ENCODE measurements at regions not wholly inside any gene's neighbourhood (a gene's known extent, or its start where the extent isn't known, plus 50 kb on each side); places are given as distances from the start of the nearest gene placed in this dataset.
"Not testable (repeated sequence)": the region's sequence is repeated elsewhere in the genome, so short reads cannot be mapped to it uniquely, and the experiment has no call there.

DNA sequence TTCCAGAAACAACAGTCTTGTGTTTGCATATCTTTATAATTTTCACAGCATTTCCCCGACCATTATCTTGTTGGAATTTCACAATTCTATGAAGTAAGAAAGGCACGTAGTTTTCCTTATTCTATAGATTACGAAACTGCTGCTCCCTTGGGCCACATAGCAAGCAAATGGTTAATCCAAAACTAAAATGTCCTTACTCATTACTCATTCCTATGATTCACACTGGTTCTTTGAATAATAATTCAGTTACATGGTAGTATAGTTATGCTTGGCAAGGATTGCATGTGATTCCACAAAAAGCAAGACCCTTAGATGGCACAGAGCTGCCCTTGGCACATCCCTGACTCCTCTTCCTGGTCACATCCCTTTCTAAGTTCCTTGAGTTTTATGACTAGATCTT is 51.2 kb downstream of the OR13H1 start:
- no peak for DNase-seq

DNA sequence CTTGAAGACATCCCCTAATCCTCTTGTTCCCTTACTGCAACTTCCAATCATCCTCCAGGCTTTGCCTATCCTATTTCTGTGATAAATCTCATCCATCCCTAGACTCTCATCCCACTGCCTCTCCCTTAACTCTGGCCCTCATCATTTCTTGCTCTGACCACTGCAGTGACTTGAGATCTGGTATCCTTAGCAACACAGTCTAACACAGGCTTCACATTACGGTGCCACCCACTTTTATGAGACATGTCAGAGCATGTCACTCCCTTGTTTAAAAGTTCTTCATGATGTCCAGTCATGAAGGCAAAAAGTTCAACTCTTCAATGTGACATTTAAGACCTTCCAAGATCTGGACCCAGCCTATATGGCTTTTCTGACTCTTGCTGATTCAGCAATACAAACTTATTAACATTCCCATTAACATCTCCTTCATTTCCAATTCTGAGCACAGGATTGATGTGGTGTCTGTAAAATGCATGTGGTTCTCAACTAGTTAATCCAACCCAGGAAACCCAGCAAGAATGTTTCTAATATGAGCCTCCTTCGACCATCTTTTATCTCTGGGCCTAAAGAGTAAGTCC is 64.0 kb downstream of the OR13H1 start:
- DNase-seq, result no peak

DNA sequence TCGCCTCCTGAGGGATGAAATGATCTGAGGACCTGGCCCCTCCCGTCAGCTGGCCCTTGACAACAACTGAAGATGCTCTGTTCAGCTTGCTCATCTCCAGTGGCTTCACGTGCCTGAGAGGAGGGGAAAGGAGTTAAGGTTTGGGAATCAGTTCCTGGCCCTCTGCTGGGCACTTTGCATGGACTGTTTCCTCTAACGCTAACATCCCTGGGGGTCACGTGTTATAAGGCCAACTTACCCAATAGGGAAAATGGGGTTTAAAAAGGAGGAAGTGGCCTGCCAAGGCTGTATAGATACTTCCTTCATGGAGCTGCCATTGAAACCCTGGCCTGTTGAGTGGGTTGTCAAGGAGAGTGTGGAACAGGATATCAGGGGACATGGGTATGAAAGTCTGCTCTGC is 65.6 kb downstream of the OR13H1 start:
- no peak for DNase-seq

DNA sequence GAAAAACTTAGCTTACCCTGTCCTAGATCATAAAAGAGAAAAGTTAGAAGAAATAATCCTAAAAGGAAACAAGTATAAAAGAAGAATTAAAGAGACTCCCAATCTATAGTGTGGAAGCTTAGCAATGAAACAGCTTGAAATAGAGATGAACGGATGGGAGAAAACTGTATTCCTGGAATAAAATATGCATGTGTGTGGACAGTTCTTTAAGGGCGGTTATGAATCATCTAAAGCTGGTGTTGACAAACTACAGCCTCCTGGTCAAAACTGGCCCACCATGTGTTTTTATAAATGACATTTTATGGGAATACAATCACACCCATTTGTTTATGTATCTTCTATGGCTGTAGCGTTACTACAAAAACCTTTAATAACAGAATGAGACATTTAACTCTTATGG is 69.4 kb downstream of the OR13H1 start:
- DNase-seq, result no peak

DNA sequence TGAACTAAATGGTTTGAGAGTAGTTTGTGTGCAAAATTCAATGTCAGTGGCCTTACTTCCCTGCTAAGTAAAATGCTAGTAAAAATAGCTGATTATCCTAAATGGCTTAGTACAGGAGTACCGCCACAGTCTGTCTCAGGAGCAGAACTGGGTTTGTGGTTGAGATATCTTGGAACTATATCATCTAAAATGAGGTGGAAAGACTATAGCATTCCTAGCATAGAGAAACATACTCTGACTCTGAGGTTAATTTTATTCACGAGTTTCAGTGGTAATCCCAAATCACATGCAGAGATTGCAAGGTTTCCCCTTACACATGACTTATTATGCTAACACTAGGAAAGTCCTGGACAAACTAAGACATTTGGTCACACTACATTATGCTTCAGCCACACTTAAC is 70.4 kb downstream of the OR13H1 start:
- no peak for DNase-seq

DNA sequence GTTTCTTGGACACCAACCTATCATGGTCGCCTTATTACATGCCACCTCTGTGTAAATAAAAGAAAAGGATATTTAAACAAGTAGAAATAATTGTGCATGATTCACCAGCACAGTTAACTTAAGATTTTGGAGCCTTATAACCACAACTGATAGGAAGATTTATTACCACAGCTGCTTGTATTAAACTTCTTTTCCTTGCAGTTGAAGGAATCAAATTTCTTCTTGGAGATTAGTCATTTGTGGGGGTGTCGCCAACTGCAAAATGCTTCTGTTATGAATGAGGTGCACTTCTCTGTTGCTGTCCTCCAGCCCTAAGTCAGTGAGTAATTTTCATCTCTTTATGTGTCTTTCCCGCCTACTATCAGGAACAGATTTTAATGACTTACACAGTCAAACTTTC is 73.3 kb downstream of the OR13H1 start:
- DNase-seq, result no peak

DNA sequence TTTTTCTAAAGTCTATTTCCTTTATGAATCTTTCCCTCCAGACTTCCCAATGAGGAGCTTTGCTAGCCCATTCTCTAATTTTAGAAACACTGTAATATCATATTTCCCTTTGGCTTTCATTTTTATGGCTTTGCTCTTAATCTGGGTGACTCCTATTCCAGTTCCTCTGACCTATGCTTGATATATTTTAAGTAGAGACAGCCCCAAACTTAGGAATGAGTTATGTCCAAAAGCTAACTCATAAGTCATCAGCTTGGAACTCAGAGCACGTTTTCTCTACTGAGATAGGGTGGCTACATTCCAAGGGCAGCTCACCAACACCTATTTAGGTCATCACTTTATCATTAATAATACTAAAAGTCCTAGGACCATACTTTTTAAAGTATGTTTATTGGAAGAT is 77.8 kb downstream of the OR13H1 start:
- no peak for DNase-seq

DNA sequence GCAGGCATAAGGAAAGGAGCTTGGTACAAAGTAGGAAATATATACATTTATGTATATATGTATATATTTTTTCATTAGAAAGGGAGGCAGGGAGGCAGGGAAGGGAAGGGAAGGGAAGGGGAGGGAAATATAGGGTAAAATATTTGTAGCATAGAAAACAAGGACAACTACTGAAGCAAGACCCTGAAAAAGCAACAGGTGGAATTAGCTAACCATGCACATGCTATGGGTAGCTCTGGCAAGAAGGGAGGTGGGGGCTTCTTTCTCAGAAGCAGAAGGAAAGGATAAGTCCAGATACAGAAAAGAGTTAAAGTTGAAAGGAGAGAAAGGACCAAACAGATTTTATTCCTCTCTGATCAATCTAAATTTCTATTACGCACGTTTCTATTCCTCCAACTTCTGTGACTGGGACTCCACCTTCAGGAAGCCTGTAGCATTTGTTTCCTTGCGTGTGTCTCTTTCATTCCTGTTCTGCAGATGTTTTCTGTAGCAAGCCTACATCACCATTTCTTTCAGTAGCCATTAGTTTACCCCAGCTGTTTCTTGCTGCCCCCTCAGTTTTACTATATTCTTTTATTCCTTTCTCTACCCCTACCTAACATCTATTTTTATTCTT is 82.9 kb downstream of the OR13H1 start:
- no peak for DNase-seq

DNA sequence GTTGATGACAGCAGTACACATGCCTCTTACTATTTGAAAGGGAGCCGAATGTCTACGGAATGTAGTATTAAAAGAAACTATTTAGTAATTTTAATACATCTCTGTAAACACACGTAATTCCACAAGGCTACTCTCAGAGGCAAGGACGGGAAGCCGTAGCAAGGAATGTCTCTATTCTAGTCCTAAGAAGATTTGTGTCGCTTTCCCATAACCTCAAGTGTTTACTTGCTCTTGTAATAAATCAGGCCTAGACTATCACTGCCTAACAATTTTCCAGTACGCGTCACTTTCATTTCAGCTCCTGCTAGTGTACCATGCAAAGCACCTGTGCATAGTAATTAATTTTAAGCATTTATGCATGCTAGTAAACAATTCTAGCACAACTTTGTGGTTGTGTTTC is 86.7 kb downstream of the OR13H1 start:
- no peak for DNase-seq

DNA sequence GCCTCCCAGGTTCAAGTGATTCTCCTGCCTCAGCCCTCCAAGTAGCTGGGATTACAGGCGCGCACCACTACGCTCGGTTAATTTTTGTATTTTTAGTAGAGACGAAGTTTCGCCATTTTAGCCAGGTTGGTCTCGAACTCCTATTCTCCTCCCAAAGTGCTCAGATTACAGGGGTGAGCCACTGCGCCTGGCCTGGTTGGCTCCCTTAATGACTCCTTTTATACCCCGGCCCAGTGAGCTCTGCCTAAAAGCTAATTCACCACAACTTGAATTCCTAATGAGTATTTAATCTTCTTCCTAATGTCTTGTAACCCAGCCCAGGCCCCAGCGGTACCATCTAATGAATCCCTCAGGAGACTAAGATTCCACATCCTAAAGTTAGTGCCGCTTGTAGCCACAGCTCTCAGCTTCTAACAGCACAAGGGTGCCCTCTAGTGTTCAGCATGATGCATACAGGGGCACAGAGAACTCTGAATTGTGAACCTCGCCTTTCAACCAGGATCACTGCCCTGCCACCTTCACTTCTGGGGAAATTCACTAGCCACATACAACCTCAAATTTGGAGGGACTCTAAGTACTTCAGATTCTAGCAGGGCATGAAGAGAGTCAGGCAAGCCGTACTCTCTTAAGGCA is 89.5 kb downstream of the OR13H1 start:
- DNase-seq, result peak; percentile 4 to 39

DNA sequence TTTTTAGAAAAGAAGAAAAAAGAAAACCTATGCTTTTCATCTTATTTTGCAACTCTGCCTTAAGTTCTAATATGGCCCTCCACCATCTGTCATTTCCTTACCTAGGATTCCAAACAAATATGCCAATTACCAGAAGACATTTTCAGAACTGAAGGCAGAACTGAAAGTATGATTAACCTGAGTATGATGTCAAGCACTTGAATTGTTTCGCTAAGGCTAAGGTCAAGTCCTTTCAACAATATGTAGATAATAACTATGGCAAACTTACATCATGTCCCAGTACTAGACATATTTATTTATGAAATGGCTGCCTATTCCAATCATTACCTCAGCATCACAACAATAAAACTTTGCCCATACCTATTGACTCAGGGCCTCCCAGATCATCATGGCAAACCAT is 91.0 kb downstream of the OR13H1 start:
- DNase-seq, result no peak

DNA sequence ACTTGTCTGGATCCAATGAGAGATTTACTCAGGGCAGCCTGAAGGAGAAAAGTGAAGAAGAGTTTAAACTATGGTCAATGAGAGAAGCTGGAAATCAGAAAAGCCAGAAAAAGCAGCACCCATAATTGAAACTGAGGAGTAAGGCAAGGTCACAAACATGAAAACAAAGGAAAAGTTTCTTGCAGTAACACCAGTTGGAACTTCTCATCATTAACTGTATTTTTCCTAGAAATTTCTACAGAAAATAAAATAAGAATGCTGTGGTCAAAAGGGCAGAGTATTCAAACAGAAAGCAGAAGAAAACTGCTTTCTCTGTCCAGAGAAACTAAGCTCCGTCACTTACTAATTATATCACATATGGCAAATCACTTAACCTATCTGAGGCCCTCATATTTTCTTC is 102.2 kb downstream of the OR13H1 start:
- no peak for DNase-seq

DNA sequence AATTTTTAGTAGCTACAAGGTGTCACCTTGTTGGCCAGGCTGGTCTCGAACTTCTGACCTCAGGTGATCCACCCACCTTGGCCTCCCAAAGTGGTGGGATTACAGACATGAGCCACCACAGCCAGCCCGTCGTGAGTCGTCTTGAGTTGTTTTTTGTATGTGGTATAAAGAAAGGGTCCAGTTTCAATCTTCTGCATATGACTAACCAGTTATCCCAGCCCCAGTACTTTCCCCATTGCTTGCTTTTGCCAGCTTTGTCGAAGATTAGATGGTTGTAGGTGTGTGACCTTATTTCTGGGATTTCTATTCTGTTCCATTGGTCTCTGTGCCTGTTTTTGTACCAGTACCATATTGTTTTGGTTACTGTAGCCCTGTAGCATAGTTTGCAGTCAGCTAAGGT is 105.9 kb downstream of the OR13H1 start:
- DNase-seq, result no peak

DNA sequence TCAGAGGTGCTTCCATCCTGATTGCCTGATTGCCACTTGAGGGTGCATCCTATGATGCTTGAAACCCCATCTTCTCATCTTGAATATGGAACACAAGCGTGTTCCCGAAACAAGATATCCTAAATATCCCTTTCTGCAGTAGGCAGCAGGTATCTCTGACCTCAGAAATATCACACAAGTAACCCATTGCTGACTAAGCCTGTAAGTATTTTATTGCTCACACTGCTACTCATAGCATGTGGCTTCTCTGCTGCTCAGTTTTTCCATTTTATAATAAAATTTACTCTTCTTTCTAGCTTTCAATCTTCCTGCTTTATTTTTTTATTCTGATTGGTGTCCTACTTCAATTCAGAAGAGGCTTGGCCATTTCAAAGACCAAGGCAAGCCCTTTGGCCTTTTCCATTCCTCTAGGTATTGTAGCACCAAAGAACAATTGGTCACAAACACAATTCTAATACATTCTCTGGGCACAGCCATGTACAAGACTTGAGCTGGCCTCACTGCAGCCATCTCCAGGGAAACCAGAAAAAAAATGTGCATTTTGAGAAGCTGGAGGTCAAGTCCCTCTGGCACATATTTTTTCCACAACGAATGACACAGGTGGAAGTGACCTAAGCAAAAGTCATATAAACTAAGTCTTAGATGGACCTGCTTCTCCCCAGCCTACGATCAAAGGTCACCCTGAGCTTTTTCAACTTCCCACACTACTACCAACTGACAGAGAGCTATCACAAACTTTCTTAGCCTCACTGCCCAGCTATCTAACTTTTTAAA is 107.0 kb downstream of the OR13H1 start:
- no peak for DNase-seq

DNA sequence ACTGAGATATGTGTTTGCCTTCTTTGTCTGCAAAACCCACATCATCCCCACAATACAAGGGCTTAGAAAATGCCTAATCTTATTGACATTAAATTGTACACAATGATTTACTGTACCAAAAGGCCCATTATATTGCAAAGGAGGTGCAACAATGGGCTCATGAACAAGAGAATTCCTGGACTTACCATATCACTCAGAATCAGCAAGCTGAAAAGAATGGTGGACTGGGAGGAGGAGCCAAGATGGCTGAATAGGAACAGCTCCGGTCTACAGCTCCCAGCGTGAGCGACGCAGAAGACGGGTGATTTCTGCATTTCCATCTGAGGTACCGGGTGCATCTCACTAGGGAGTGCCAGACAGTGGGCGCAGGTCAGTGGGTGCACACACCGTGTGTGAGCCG is 119.9 kb downstream of the OR13H1 start:
- not testable (repeated sequence) for DNase-seq

DNA sequence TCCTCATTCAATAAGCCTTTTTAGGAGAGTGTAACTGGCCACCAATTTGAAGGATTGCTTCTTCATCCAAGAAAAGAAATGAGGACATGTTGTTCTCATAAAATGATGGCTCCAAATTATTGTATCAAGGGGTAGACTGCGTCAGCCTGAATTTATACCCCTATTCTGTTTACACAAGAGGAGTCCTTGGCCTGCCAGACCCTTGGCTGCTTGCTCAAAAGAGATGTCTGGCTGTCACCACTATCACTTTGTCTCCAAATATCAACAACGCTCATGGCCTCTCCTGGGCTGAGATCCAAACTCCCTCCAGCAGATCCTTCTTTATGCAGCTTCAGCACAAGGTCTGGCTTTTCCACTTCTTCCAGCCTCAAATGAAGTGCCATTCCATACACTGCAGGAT is 127.9 kb downstream of the OR13H1 start:
- DNase-seq, result no peak

DNA sequence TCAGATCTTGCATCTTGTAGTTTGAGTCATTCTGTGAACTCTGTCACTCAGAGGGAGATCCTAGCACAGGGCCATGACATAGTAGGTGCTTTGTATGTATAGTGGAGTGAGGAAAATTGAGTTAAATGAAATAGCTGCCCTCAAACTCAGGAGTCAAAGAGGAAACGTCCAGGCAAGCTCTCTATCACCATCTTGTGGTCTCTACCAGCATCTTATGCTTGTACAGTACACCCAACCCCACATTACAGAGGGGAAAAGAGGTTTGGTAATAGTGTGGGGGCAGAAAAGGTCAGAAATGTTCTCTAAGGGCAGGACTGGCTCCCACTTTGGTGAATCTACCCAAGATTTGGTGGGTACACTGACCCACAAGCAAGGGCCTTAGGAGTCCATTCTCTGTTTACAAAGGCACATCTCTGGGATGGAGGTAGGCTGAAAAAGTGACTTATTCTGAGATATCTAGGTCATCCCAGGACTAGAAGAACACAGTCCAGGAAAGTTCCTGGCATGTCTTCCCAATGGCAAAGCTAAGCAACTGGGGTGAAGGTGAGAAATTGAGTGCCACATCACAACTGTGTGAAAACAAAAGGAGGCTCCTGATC is 131.8 kb downstream of the OR13H1 start:
- no peak for DNase-seq

DNA sequence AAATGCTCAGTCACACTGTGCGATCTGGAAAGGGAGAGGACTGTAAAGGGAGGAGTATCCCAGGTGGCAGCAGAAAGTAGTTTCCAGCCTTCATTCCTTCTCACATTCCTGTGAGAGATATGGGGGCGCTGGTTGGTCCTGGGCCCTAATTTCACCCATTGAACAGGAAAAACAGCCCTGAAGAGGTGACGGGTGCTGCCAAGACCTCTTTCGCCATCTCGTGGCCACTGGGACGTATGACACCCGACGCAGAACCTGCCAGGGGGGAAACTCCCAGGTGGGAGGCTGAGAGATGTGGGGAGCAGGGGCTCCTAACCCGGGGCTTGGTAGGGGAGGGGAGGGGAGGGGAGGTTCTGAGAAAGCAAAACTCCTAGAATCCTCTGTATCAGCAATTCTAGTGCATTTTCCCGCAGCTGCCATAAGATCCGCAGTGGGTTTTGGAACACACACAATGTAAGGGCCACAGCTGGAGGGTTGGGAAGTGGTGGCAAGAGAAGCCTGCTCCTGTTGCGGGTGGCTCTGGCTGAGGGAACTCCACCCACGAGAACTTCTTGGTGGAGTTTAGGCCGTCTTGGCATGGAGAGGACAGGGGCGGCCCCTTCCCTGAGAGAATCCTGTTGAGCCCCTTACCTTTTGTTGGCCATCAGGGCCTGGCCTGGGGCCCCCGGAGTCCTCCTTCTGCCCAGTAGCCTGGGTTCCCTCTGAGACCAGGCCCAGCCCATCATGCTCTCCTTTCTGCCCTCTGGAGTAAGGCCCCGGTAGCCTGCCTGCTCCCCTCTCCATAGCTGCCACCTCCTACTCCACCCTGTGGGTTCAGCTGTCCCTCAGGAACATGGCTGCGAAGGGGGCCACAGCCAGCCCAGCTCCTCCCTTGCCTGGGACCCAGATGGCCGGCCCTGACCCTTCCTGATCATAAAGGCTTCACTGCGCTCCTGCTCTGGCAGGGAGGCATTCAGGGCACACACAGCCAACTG is 134.1 kb downstream of the OR13H1 start:
- DNase-seq, result peak in 1 of 2 experiments; percentile 2

DNA sequence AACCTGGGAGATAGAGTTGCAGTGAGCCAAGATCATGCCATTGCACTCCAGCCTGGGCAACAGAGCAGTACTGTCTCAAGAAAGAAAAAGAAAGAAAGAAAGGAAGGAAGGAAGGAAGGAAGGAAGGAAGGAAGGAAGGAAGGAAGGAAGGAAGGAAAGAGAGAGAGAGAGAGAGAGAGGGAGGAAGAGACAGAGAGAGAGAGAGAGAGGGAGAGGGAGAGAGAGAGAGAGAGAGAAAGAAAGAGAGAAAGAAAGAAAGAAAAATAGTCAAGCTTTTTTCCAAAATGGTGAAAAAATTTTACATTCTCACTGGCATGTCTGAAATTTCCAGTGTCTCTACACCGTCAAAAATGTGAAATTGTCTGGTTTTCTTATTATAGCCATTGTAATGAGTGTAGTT is 138.9 kb downstream of the OR13H1 start:
- DNase-seq, result not testable (repeated sequence)

DNA sequence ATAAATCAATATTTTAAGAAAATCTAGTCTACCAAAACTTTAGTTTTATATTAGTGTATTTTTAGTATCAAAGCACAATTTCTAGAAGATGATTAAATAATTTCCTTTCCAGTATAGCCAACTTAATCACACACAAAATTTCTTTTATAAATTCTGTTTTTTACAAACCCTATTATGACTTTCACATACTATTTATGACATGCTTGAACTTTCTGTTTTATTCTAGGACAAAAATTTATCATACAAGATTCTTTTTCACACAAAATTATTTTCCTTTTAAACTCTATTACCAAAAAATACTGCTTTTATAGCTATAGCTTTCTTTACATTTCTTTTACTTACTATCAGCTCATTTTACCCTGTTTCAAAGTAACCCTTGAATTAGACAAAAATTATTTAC is 149.5 kb downstream of the OR13H1 start:
- DNase-seq, result no peak

DNA sequence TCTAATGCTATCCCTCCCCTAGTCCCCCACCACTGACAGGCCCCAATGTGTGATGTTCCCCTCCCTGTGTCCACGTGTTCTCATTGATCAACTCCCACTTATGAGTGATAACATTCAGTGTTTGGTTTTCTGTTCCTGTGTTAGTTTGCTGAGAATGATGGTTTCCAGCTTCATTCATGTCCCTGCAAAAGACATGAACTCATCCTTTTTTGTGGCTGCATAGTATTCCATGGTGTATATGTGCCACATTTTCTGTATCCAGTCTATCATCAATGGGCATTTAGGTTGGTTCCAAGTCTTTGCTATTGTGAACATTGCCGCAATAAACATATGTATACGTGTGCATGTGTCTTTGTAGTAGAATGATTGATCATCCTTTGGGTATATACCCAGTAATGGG is 153.1 kb downstream of the OR13H1 start:
- DNase-seq, result not testable (repeated sequence)

DNA sequence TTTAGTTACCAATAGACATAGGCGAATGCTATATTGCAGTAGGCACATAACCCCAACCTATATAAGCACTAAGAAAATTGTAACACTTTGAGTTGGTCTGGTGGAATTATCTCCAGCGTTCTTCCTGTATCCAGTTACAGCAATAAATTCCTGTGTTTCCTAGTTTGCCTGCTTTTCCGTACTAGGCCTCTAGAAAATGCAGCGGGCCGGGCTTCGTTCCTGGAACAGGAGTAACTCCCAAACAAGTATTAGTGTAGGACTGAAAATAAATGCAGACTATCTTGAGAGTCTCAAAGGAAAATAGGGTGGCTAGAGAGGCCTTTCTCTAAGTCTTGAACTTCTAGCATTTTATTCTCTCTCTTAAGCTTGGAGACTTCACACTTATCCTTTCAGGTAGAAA is 159.8 kb downstream of the OR13H1 start:
- no peak for DNase-seq
